Osteocyte (in vitro differentiated cells): ENCODE measurements at regions not wholly inside any gene's neighbourhood (a gene's known extent, or its start where the extent isn't known, plus 50 kb on each side); places are given as distances from the start of the nearest gene placed in this dataset.
A peak's percentile ranks its signal among the peaks of the same experiment; 100 is the strongest.

Experiments
- DNase-seq: peaks from one replicate; pipeline ENCODE4 v3.0.0; 2021; ENCODE audit warnings: mixed read lengths; ENCODE audit not compliant: unreplicated experiment; ENCODE audit errors: extremely low spot score
- H3K27ac Mint-ChIP-seq: one replicate; pipeline ENCODE4 v1.8.0; 2021; ENCODE audit warnings: mild to moderate bottlenecking, mixed read lengths; ENCODE audit not compliant: unreplicated experiment
- H3K27me3 Mint-ChIP-seq: one replicate; pipeline ENCODE4 v1.8.0; 2021; ENCODE audit warnings: mixed read lengths; ENCODE audit not compliant: unreplicated experiment
- H3K36me3 Mint-ChIP-seq: one replicate; pipeline ENCODE4 v1.8.0; 2021; ENCODE audit warnings: mixed read lengths; ENCODE audit not compliant: unreplicated experiment
- H3K4me1 Mint-ChIP-seq: one replicate; pipeline ENCODE4 v1.8.0; 2021; ENCODE audit warnings: mixed read lengths; ENCODE audit not compliant: unreplicated experiment
- H3K4me3 Mint-ChIP-seq: one replicate; pipeline ENCODE4 v1.8.0; 2021; ENCODE audit warnings: mild to moderate bottlenecking, moderate library complexity, mixed read lengths; ENCODE audit not compliant: unreplicated experiment
- H3K9me3 Mint-ChIP-seq: one replicate; pipeline ENCODE4 v1.8.0; 2021; ENCODE audit warnings: mixed read lengths; ENCODE audit not compliant: unreplicated experiment
- CTCF ChIP-seq: fragments of 200-600 bp; sonication (generic); IDR thresholded peaks from 2 replicates; pipeline ENCODE4 v1.5.0; 2021; ENCODE audit warnings: antibody characterized with exemption, mild to moderate bottlenecking, moderate library complexity

GRCh38 chr10:14385596-14386593 is 55.2 kb upstream of the FRMD4A start:
- Mint-ChIP-seq H3K9me3 (peaks cover 8% of the 10 kb centered on the region), H3K4me1 (peaks cover 49% of the 10 kb centered on the region), H3K27ac (peak overlapping the region; percentile 55), H3K27me3 (no peaks in the 10 kb centered on the region), H3K36me3 (peaks cover 6% of the 10 kb centered on the region), H3K4me3 (no peak overlapping the region)
- peak; percentile 32 for TF ChIP-seq CTCF
- no peak for DNase-seq

- no peaks in the 10 kb centered on the region for H3K36me3 Mint-ChIP-seq
- H3K4me1 Mint-ChIP-seq = peaks cover 52% of the 10 kb centered on the region
- H3K27me3 Mint-ChIP-seq = no peaks in the 10 kb centered on the region
- no peak for TF ChIP-seq CTCF
- H3K4me3 Mint-ChIP-seq = no peak overlapping the region
- no peak for DNase-seq
- peaks cover 8% of the 10 kb centered on the region for H3K9me3 Mint-ChIP-seq
- peak overlapping the region; percentile 1 for H3K27ac Mint-ChIP-seq
Measured at GRCh38 chr10:14384915-14385314, 54.2 kb upstream of the FRMD4A start.

- no peak overlapping the region for H3K4me3 Mint-ChIP-seq
- peak overlapping the region; percentile 82 for H3K27ac Mint-ChIP-seq
- peaks cover 8% of the 10 kb centered on the region for H3K9me3 Mint-ChIP-seq
- no peaks in the 10 kb centered on the region for H3K27me3 Mint-ChIP-seq
- no peak for TF ChIP-seq CTCF
- H3K4me1 Mint-ChIP-seq = peaks cover 56% of the 10 kb centered on the region
- H3K36me3 Mint-ChIP-seq = no peaks in the 10 kb centered on the region
- no peak for DNase-seq
Measured at GRCh38 chr10:14384116-14384730, 53.5 kb upstream of the FRMD4A start.

GRCh38 chr10:14383266-14383665 is 52.5 kb upstream of the FRMD4A start:
- Mint-ChIP-seq H3K27me3 (no peaks in the 10 kb centered on the region), H3K4me1 (peaks cover 58% of the 10 kb centered on the region), H3K36me3 (no peaks in the 10 kb centered on the region), H3K27ac (peak overlapping the region; percentile 82), H3K9me3 (peaks cover 4% of the 10 kb centered on the region), H3K4me3 (no peak overlapping the region)
- TF ChIP-seq CTCF = no peak
- no peak for DNase-seq

- peaks cover 4% of the 10 kb centered on the region for H3K9me3 Mint-ChIP-seq
Measured at GRCh38 chr10:14382531-14382930, 51.8 kb upstream of the FRMD4A start.

More at GRCh38 chr10:14382531-14382930, 51.8 kb upstream of the FRMD4A start:
- no peaks in the 10 kb centered on the region for H3K27me3 Mint-ChIP-seq
- no peak for TF ChIP-seq CTCF
- DNase-seq = no peak
- H3K27ac Mint-ChIP-seq = peak overlapping the region; percentile 72
- no peaks in the 10 kb centered on the region for H3K36me3 Mint-ChIP-seq
- no peak overlapping the region for H3K4me3 Mint-ChIP-seq
- peaks cover 58% of the 10 kb centered on the region for H3K4me1 Mint-ChIP-seq
